ENCODE measurements at regions not wholly inside any gene's neighbourhood (a gene's known extent, or its start where the extent isn't known, plus 50 kb on each side); places are given as distances from the start of the nearest gene placed in this dataset.

DNA sequence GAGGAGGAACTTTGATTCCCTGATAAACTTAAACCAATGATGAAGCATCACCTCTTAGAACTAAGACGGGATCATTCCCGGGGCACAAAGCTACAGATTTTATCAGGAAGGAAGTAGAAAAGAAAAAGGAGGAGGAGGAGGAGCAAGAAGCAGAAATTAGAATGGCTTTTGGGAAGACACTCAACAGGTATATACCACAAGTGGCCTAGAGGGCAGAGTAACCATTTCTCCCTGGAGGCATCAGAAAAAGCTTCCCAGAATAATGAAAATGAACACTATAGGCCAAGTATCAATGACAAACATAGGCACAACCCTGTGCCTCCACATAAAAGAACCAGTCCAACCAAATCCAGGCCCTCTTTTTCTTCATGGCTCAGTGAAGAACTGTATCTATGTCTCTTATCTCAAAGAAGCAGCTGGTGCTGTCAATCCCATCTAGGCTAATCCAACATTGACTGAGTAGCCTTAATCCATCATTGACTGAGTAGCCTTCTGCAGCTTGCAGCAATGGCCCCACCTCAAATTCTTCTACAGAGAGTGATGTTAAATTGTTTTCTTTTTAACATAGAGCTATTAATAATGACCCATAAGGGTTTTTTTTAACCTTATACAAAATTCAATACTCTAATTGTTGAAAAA, 178.8 kb upstream of the KIF2A start:
- DNase-seq = no peak

GRCh38 chr5:62130107-62130506, 175.9 kb upstream of the KIF2A start:
- DNase-seq = no peak

DNA sequence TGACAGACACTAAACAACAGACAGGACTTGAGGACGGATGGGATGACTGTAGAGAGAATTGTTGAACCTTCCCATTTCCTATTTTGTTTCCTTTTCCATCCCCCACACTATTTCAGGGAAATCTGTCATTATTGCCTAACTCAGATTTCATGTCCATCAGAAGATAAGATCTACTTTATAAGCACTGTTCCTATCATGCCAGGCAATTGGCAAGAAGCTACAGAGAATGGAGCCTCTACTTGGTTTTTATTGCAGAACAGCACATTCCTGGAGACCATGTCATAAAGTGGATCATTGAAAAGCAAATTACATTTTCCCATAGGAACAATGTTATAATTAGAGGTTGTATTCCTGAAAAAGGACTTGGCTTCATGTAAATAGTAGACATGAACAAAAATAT, 173.7 kb upstream of the KIF2A start:
- DNase-seq = no peak

- no peak for DNase-seq
Measured at GRCh38 chr5:62133426-62133825, 172.6 kb upstream of the KIF2A start.

- peak; percentile 28 to 57 for DNase-seq
Measured at GRCh38 chr5:62134811-62135210, 171.2 kb upstream of the KIF2A start.

DNA sequence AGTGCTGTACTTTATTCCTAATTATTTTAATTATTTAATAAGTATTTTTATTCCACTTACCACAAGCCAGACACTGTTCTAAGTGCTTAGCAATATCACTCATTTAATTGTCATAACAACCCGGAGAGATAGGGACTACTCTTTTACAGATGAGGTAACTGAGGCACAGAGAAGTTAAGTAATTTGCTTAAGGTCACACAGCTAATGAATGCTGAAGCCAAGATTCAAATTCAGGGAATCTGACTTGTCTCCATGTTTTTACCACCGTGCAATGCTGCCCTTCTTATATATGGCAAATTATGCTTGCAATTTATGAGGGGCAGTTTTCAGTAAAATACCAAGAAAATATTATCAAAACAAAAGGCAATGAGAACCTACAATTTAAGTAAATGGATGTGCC, 168.4 kb upstream of the KIF2A start:
- DNase-seq = no peak

- DNase-seq = no peak
Measured at GRCh38 chr5:62138607-62139006, 167.4 kb upstream of the KIF2A start.

DNA sequence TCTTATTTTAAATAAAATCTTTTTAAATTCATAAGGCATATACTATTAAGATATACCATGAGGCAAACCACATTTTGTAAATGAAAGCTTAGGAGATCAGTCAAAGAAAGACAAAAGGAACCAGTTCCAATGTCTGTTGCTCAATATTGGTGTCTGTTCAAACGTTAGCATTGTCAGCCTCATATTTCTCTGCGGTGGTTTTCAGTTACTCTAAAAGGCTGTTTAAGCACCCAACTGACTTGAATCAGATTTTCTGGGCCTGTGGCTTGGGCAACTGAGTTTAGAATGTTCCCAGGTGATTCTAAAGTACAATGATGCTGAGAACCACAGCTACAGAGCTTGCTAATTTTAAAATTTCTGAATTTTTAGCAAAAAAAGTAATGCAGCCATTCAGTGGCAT, 166.3 kb upstream of the KIF2A start:
- DNase-seq = peak in 1 of 2 experiments; percentile 11

- DNase-seq = no peak
Measured at GRCh38 chr5:62142351-62142750, 163.7 kb upstream of the KIF2A start.

DNA sequence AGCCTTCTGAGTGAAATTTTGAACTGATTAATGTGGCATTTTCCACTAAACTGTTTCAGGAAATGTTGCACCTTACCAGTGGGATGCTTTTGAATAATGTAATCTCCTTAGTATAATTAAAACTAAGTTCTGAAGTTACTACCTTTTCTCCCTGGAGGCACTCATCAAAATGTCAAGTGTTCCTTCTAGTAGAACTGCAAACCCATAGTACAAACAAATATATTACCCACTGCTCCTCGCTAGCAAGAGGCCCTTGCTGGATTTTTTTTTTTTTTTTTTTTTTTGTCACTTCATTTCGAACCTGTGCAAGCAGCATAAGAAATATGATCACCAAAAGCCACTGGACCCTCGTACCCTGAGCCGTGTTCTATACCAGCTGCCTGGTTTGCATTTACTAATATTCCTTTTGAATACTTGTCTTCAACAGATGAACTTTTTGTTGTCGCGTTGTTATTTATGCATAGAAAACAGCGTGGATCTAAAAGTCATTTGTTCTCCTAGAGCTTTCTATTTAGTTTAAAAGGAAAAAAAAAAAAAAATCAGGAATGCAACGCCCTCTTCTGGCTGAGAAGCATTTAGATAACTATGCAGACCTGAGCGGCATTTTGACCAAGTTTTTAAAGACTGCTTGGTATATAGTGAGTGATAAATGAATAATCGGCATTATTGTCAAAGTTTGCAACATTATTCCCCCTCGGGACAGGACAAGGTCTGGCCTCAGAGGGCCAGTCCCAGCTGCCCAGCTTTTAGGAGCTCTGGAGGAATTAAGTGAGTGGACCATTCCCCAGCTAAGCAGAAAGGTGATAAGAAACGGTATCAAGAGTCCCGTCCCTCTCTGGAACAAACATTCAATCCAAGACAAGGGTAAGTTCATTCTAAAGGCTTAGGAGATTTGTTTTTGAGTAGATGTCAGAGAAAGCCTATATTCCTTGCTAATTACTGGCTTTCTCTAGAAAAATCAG, 162.5 kb upstream of the KIF2A start:
- peak; percentile 34 to 40 for DNase-seq

DNA sequence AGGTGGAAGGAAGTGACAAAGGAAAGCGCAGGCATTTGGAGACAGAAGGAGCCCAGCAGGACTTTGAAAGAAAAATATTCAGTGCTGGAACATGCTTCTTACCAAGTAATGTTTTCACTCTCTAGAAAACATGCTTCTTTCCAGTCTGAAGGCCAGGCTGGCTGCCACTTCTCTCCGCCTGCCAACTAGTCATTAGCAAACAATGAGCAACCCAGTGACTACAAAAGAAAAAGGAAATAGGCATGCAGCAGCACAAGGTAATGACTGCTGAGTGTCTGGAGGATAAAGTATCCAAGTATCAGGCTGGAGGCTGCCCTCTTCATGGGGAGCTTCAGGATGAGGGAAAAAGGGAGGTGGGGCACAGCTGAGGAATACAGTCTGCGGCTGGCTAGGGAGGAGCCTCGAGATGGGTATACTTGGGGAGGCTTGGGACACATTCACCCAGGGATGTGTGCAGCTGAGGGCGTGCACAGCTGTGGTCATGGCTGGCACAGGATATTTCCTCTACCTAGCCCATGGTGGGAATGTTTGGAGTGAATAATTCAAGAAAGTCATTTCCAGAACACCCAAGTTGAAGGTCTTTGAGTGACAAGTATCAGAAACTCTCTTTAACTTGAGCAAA, 161.5 kb upstream of the KIF2A start:
- DNase-seq = no peak

GRCh38 chr5:62149879-62150278, 156.1 kb upstream of the KIF2A start:
- DNase-seq = peak; percentile 72 to 77

DNA sequence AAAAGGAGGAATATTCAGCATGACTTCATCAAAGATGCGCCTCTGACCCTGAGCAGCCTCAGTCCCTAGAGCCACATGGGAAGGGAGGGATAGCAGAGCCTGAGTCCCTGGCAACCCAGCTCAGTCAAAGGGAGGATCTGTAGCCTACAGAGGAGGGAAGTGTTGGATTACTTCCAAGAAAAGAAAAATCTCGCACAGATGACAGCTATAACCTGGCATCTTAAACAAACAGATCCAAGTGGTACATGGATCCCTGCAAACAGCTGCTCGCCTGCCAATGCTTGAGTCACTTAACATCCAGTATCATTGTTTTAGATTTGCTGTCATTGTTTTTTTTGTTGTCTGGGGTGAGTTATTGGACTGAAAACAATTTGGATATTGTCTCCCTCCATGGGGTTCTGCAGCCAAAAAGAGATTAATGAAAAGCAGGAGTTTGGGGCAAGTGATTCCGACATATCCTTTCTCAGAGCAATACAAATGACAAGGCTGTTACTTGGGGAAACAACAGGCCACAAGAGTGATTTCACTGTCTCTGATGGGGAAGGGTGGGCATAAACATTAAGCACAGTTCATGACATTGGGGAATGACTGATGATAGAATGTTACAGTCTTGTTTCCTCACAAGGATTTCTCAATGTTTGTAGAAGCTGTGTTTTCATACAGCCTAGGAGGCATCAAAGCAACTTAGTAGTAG, 153.5 kb upstream of the KIF2A start:
- no peak for DNase-seq

DNA sequence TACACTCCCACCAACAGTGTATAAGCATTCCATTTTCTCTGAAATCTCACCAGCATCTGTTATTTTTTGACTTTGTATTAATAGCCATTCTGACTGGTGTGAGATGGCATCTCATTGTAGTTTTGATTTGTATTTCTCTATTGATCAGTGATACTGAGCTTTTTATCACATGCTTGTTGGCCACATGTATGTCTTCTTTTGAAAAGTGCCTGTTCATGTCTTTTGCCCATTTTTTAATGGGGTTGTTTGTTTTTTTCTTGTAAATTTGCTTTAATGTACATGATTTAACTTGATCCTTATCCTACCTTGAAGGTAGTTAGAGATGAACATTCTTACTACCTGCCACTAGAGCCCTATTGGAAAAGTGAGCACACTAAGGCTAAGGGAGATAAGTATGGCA, 151.2 kb upstream of the KIF2A start:
- no peak for DNase-seq

DNA sequence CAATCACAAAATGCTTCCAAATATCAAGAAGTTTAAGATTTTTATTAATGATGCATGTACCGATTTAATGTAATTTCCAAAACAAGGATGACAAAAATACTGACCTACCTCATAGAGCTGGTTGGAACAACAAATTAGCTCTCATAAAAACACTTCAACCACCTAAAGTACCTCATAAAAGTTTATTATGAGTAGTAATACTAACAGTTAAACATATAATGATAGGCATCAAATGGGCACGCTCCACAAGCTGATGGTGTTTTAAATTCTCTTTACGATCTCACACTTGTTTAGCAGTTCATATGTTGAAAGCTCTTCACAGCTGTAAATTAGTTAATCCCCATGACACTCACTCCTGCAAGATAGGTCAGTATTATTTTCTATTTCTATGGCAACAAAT, 150.0 kb upstream of the KIF2A start:
- DNase-seq = no peak

DNA sequence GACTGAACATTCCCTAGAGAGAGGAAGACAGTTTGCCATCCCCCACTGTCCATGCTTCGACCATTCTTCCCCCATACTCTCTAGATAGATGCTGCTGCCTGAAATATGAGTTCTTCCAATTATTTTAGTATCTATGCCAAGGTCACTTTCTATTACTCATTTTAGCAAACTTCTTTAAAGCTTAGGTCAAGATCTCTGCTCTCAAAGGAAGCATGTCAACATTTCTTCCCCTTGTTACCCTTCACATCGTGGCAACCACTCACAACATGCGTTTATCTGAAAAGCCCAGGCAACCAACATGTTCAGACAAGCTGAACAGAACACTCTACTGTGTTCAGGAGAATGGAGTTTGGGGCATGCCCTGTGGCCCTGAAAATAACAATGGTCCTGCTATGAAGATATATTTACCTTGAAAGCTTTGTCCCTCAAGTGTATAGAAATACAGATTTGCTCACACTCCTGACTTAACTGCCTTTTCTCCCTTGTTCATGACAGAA, 138.4 kb upstream of the KIF2A start:
- no peak for DNase-seq

DNA sequence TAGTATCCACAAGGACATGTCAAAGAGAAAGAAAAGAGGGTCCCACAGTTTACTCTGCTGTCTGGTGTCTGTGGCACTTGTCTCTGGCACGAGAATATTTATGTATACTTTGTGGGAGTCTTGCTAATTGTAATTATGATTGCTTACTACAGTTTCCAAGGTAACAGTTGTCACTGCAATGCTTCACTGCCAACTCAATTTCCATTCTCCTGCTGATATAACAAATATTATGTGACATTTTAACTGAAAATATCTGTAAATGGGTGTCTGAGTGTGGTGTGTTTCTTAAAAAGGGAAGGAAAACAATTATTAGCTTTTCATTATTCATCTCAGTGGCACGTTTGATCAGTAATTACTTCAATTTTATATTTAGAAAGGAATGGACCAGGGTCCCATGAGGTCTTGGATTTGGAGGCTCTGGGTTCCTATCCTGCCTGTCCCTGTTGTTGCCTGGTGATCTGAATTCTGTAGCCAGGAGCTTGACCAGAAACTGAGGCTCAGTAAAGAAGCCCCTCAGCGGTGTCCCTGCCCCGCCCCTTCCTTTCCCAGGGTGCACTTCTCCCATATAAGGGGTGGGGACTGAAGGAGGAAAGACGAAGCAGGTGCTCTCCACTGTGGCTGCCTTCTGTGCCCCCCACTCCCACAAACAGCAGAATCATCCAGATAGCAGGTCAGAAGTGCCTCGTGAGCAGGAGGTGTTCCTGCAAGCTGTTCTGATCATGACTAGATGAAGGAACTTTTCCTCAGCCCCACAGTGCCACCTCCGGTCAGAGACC, 137.3 kb upstream of the KIF2A start:
- no peak for DNase-seq

GRCh38 chr5:62178258-62178657, 127.7 kb upstream of the KIF2A start:
- DNase-seq = no peak

DNA sequence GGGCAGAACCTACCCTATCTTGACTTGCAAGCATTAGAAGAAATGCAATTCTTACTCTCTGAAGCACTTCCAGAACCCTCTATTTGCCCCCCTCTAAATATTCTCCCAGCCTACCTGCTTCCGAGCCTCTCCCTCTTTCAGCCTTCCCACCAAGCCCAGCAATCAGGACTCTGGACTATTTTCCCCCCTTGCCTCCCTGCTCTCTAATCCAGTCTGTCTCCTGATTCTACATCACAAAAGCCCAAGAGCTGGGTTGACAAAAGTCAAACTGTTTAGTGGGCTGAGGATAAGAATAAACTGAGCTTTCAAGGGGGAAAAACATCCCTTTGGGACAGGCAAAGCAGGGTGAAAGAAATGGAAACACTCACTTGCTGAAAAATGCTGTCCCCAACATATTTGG, 123.2 kb upstream of the KIF2A start:
- no peak for DNase-seq

DNA sequence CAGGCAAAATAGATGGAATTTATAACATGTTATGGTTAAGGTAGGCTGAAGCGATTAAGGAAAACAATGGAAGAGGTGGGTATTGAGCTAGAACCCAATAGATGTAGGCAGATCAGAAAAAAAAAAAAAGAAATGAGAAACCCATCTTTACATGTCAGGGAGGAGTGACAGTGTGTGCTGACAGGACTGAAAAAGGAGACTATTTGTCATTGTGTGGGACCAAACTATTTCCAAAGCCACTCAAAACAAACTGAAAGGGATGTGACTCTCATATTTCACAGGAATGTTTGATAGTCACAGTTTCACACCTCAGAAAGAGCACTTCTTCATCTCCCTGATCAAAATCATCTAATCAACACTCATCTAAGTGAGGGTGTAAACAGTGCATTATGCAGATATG, 122.3 kb upstream of the KIF2A start:
- no peak for DNase-seq

- DNase-seq = no peak
Measured at GRCh38 chr5:62184444-62184843, 121.6 kb upstream of the KIF2A start.

GRCh38 chr5:62190173-62190572, 115.8 kb upstream of the KIF2A start:
- no peak for DNase-seq
